HG02870 (cell line): ENCODE measurements at regions not wholly inside any gene's neighbourhood (a gene's known extent, or its start where the extent isn't known, plus 50 kb on each side); places are given as distances from the start of the nearest gene placed in this dataset.
"Not testable (repeated sequence)": the region's sequence is repeated elsewhere in the genome, so short reads cannot be mapped to it uniquely, and the experiment has no call there.

Source experiments
- ATAC-seq: cut with Tn5 transposase; IDR thresholded peaks from one replicate; pipeline ENCODE4 v1.9.1; 2021; ENCODE audit warnings: mild to moderate bottlenecking, moderate library complexity; ENCODE audit not compliant: unreplicated experiment

GRCh38 chr7:138214926-138215325 is 138.7 kb downstream of the AKR1D1 start:
- ATAC-seq: no peak

GRCh38 chr7:138220321-138220720 is 144.1 kb downstream of the AKR1D1 start:
- not testable (repeated sequence) for ATAC-seq

GRCh38 chr7:138221388-138221787 is 145.1 kb downstream of the AKR1D1 start:
- ATAC-seq: not testable (repeated sequence)

DNA sequence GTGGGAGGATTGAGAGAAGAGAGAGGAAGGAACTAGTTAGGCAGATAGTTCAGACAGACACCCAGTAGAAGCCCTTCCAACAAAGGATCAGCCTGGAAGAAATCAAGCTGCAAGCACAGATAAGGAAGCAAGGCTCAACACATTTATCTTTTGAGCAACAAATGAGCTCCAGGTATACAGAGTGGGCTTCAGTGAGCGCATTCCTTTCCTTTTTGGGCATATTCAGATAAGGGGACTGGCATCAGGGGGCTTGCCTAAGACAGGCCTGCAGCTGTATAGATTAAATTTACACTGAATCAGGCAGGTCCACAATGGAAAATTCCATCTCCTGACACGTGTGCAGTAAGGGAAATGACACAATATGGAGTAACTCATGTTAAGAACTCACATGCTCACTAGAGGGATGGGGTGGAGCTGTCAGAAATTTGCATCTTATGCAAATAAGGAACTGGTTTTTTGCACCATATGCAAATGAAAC is 147.2 kb downstream of the AKR1D1 start:
- no peak for ATAC-seq

DNA sequence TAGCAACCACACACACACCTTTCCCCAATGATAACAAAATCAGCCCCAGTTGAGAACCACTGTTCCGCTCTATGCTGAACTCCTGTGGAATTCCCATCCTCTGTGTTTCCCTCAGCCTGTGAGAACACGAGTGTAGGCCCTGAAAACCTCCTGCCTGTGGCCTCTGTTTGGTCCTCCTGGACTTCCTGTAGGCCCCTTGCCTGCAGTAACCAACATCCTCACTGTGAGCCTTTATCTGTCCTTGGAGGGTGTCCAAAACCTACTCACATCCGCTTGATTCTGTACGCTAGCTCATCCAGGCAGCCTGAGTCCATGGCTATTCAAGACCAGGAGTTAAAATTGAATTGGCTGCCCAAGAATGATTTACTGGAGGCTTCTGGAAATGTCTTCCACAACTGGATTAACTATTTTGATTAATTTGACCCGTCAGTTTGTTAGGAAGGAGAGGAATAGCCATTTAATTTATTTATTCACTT is 149.8 kb downstream of the AKR1D1 start:
- no peak for ATAC-seq

DNA sequence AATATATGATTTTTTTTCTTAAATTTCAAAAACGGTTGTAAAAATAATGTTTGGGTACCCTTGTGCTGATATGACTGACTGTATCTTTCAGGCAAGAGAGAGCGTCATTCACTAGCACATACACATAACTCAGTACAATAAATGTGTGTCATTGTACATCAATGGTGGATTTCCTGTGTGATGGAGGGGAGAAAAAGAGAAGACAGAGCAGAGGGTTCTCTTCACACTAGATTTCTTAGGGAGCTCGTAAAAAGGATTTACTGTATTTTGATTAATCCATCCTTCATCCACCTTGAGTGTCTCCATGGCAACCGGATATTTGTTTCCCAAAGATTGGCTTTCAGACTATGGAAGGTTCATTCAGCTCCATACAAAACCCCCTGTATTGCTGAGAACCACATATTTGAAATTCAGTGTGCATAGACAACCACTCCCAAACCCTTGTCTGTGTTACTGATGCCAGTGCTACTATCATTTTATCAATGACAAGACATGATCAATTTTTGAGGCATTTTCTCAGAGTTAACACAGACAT is 150.6 kb downstream of the AKR1D1 start:
- no peak for ATAC-seq

DNA sequence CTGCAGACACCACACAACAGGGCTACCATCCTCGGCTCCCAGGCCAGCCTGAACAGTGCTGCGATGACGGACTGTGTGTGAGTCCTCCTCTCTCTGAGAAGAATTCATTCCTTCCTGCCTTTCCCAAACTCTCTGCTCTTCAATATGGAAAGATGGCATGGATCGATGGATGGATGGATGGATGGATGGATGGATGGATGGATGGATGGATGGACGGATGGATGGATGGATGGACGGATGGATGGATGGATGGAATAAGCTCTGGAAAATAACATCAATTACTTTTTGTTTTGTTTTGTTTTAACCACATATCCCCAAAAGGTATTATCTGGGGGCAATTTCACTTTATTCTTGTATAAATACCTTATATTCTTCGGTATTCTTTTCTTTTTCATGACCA is 151.9 kb downstream of the AKR1D1 start:
- ATAC-seq: no peak

DNA sequence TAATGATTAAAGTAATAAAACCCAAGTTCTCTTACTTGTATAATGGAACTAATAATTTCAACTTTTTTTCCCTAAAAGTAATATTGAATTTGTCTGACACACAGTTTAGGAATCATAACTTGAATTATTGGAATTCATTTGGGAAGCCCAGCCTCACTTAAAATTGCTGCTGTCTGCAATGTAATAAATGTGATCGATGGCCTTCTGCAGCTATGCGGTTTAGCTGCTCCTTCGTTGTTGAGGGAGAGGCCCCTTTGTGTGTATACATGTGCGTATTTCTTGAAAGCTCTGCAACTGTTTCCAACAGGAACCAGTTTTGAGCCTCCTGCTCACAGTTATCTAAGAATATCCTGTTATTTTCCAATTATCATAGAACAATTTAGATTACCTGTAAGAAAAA is 152.5 kb downstream of the AKR1D1 start:
- no peak for ATAC-seq

DNA sequence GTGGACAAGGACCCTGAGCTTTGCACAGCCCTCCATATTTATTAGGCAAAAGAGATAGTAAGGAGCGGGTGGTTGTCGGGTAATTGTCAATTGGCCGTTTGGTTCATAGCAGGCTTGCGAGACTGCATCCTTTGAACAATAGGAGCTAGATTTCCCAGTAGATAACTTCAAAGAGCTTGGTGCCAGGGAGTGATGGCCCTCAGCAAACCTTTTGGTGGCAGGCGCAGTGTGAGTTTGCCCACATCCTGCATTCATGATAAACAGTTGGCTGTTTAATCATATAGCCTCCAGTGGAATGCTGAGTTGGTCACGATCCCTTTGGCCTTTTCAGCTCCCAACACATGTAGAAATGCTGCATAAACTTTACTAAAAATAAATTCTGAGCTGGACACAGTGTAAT is 156.9 kb downstream of the AKR1D1 start:
- ATAC-seq: no peak

GRCh38 chr7:138235207-138235606 is 158.9 kb downstream of the AKR1D1 start:
- no peak for ATAC-seq

- no peak for ATAC-seq
Observed at GRCh38 chr7:138237995-138238394, 161.7 kb downstream of the AKR1D1 start.

GRCh38 chr7:138238734-138239659 is 162.7 kb downstream of the AKR1D1 start:
- ATAC-seq: no peak

GRCh38 chr7:138243430-138243829 is 167.2 kb downstream of the AKR1D1 start:
- ATAC-seq: no peak

- no peak for ATAC-seq
Observed at GRCh38 chr7:138243836-138244235, 167.6 kb downstream of the AKR1D1 start.

- no peak for ATAC-seq
Observed at GRCh38 chr7:138244606-138245005, 168.3 kb downstream of the AKR1D1 start.

DNA sequence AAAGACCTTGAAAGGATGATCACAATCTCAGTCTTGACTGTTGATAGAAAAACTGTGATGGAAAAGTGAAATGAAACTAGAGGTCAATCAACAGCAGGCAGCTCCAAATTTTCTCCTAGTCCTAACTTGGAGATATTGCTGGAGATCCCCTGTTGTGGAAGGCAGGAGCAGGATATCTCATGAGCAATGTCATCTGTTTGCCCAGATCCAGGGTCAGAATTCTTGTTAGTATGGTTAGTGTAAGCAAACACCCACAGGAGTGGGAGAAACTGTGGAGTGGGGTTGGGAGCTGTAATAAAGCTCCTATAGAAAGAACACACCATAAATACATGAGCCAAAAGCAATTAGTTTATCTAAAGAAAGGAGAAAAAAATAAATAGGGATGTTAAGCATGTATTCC is 169.0 kb downstream of the AKR1D1 start:
- no peak for ATAC-seq

GRCh38 chr7:138245682-138246081 is 169.4 kb downstream of the AKR1D1 start:
- no peak for ATAC-seq

- ATAC-seq: no peak
Observed at GRCh38 chr7:138246428-138246827, 170.2 kb downstream of the AKR1D1 start.

GRCh38 chr7:138247081-138247480 is 170.8 kb downstream of the AKR1D1 start:
- no peak for ATAC-seq

- ATAC-seq: no peak
Observed at GRCh38 chr7:138247568-138248333, 171.5 kb downstream of the AKR1D1 start.

DNA sequence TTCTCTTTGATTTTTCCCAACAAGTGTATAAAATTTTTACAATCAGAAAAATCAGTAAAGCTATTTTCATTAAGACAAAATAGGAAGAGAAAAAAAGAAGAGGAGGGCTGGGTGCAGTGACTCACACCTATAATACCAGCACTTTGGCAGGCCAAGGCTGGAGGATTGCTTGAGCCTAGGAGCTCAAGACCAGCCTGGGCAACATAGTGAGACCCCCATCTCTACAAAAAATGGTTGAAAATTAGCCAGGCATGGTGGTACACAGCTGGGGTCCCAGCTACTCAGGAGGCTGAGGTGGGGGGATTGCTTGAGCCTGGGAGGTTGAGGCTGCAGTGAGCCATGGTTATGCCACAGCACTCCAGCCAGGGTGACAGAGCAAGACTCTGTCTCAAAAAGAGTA is 172.3 kb downstream of the AKR1D1 start:
- no peak for ATAC-seq
